SK-N-SH (cell line): ENCODE measurements at regions not wholly inside any gene's neighbourhood (a gene's known extent, or its start where the extent isn't known, plus 50 kb on each side); places are given as distances from the start of the nearest gene placed in this dataset.

Experiments
- CTCF ChIA-PET: fragments of 300-600, 350-600 bp; formaldehyde crosslinking; extraction: SDS; loops from one replicate; lab custom pipeline; 2021; lab: Yijun Ruan, JAX
- POLR2A ChIA-PET: fragments of 350-600 bp; sonication (Branson Sonifier 250); formaldehyde crosslinking; extraction: SDS; loops from one replicate; lab custom pipeline; 2020; ENCODE audit warnings: antibody characterized with exemption, inconsistent platforms; lab: Yijun Ruan, JAX
- DNase-seq: peaks from one replicate; pipeline ENCODE4 v3.0.0; 2012
- H2AFZ ChIP-seq: fragments of 200-600 bp; sonication (generic); 2 replicates; pipeline ENCODE4 v1.8.1; 2016; ENCODE audit warnings: antibody characterized with exemption, mild to moderate bottlenecking, low read depth
- H3F3A ChIP-seq: fragments of 200-600 bp; sonication (generic); replicated peaks from 2 replicates; pipeline ENCODE3; 2016; ENCODE audit warnings: antibody characterized with exemption, mild to moderate bottlenecking; ENCODE audit not compliant: insufficient read depth
- H3K27ac ChIP-seq, 2 experiments: fragments of 200-500 bp in 1 of 2; fragments of 200-600 bp in 1 of 2; sonication (Bioruptor generic) in 1 of 2; sonication (generic), shearing (Covaris generic) in 1 of 2; 2 replicates each; pipeline versions ENCODE4 v1.5.1 to v1.6.1; 2014 to 2016; ENCODE audit warnings: low read depth in 2 of 2, inconsistent platforms in 1 of 2, low read length in 1 of 2, mild to moderate bottlenecking in 1 of 2, mixed read lengths in 1 of 2
- H3K27me3 ChIP-seq: fragments of 200-600 bp; sonication (generic), shearing (Covaris generic); 2 replicates; pipeline ENCODE4 v1.6.1; 2016; ENCODE audit warnings: mixed run types; ENCODE audit not compliant: insufficient read depth
- H3K36me3 ChIP-seq, 2 experiments: fragments of 200-500 bp in 1 of 2; fragments of 200-600 bp in 1 of 2; sonication (Bioruptor generic) in 1 of 2; sonication (generic) in 1 of 2; replicated peaks in 1 of 2; 2 replicates each; pipeline versions ENCODE3 to v1.5.1; 2014 to 2016; ENCODE audit warnings: low read length in 1 of 2, mild to moderate bottlenecking in 1 of 2; ENCODE audit not compliant: insufficient read depth in 2 of 2, control insufficient read depth in 1 of 2
- H3K4me1 ChIP-seq, 2 experiments: fragments of 200-500 bp in 1 of 2; fragments of 200-600 bp in 1 of 2; sonication (Bioruptor generic) in 1 of 2; sonication (generic), shearing (Covaris generic) in 1 of 2; 2 replicates each; pipeline versions ENCODE4 v1.5.1 to v1.6.1; 2014 to 2016; ENCODE audit warnings: low read depth in 1 of 2, low read length in 1 of 2, mixed run types in 1 of 2; ENCODE audit not compliant: insufficient read depth in 2 of 2, control insufficient read depth in 1 of 2
- H3K4me2 ChIP-seq: fragments of 200-600 bp; sonication (generic), shearing (Covaris generic); 2 replicates; pipeline ENCODE4 v1.6.1; 2017; ENCODE audit warnings: mixed run types
- H3K4me3 ChIP-seq, 2 experiments: fragments of 200-500 bp in 1 of 2; fragments of 200-600 bp in 1 of 2; sonication (Bioruptor generic) in 1 of 2; sonication (generic), shearing (Covaris generic) in 1 of 2; 2 replicates each; pipeline versions ENCODE4 v1.5.1 to v1.8.1; 2014 to 2016; ENCODE audit warnings: low read depth in 2 of 2, inconsistent platforms in 1 of 2, low read length in 1 of 2, mild to moderate bottlenecking in 1 of 2, mixed read lengths in 1 of 2, moderate library complexity in 1 of 2
- H3K79me2 ChIP-seq: fragments of 200-600 bp; sonication (generic); 2 replicates; pipeline ENCODE4 v1.8.1; 2017; ENCODE audit warnings: mild to moderate bottlenecking; ENCODE audit not compliant: insufficient read depth
- H3K9ac ChIP-seq: fragments of 200-600 bp; sonication (generic); 2 replicates; pipeline ENCODE4 v1.6.1; 2017; ENCODE audit warnings: mixed run types
- H3K9me2 ChIP-seq: fragments of 200-600 bp; sonication (generic); 2 replicates; pipeline ENCODE4 v1.6.1; 2017; ENCODE audit warnings: mixed run types
- H3K9me3 ChIP-seq: fragments of 200-600 bp; sonication (generic); 2 replicates; pipeline ENCODE4 v1.6.1; 2017; ENCODE audit warnings: mixed run types, mild to moderate bottlenecking, moderate library complexity
- H4K20me1 ChIP-seq: fragments of 200-600 bp; sonication (generic); 2 replicates; pipeline ENCODE4 v1.6.1; 2017; ENCODE audit warnings: mild to moderate bottlenecking, mixed run types; ENCODE audit not compliant: insufficient read depth
- EP300 ChIP-seq, 2 experiments: IDR thresholded peaks; 2 replicates each; pipeline versions ENCODE4 v1.4.0 to v1.6.1; 2012; ENCODE audit warnings: borderline replicate concordance in 1 of 2, low read depth in 1 of 2, low read length in 1 of 2
- FOXM1 ChIP-seq: IDR thresholded peaks from 2 replicates; pipeline ENCODE4 v1.4.0; 2012; ENCODE audit warnings: low read depth, mild to moderate bottlenecking
- JUND ChIP-seq: IDR thresholded peaks from 2 replicates; pipeline ENCODE4 v1.4.0; 2012
- MEF2A ChIP-seq: IDR thresholded peaks from 2 replicates; pipeline ENCODE4 v1.4.0; 2012; ENCODE audit warnings: low read depth, borderline replicate concordance
- NFIC ChIP-seq: IDR thresholded peaks from 2 replicates; pipeline ENCODE4 v1.4.0; 2012; ENCODE audit warnings: borderline replicate concordance
- NRF1 ChIP-seq: IDR thresholded peaks from 2 replicates; pipeline ENCODE4 v1.6.1; 2012; ENCODE audit warnings: low read depth, mild to moderate bottlenecking, low read length
- RFX5 ChIP-seq: IDR thresholded peaks from 2 replicates; pipeline ENCODE4 v1.6.1; 2012; ENCODE audit warnings: mild to moderate bottlenecking, improper control_type of control experiment, low read length
- RXRA ChIP-seq: IDR thresholded peaks from 2 replicates; pipeline ENCODE4 v1.4.0; 2012; ENCODE audit warnings: low read depth, mild to moderate bottlenecking, borderline replicate concordance
- SIN3A ChIP-seq: IDR thresholded peaks from 2 replicates; pipeline ENCODE4 v1.6.1; 2012; ENCODE audit warnings: low read depth, mild to moderate bottlenecking, low read length, moderate library complexity, borderline replicate concordance
- SMC3 ChIP-seq: IDR thresholded peaks from 2 replicates; pipeline ENCODE4 v1.6.1; 2012; ENCODE audit warnings: low read depth, low read length, improper control_type of control experiment
- TEAD4 ChIP-seq: IDR thresholded peaks from 2 replicates; pipeline ENCODE4 v1.4.0; 2012; ENCODE audit warnings: mild to moderate bottlenecking, borderline replicate concordance; ENCODE audit not compliant: insufficient read depth
- WGBS: methylation state at CpG from one replicate; pipeline ENCODE4 v1.1.6; 2017; ENCODE audit warnings: low lambda C conversion rate; 5-methylcytosine and 5-hydroxymethylcytosine counted together
- TF ChIP-seq, protein P1 (sequence below): IDR thresholded peaks from 2 replicates; pipeline ENCODE4 v1.4.0; 2012; ENCODE audit warnings: low read depth, borderline replicate concordance
- TF ChIP-seq, protein P2 (sequence below): IDR thresholded peaks from 2 replicates; pipeline ENCODE4 v1.6.1; 2012; ENCODE audit warnings: mild to moderate bottlenecking, low read depth, low read length, moderate library complexity

DNA sequence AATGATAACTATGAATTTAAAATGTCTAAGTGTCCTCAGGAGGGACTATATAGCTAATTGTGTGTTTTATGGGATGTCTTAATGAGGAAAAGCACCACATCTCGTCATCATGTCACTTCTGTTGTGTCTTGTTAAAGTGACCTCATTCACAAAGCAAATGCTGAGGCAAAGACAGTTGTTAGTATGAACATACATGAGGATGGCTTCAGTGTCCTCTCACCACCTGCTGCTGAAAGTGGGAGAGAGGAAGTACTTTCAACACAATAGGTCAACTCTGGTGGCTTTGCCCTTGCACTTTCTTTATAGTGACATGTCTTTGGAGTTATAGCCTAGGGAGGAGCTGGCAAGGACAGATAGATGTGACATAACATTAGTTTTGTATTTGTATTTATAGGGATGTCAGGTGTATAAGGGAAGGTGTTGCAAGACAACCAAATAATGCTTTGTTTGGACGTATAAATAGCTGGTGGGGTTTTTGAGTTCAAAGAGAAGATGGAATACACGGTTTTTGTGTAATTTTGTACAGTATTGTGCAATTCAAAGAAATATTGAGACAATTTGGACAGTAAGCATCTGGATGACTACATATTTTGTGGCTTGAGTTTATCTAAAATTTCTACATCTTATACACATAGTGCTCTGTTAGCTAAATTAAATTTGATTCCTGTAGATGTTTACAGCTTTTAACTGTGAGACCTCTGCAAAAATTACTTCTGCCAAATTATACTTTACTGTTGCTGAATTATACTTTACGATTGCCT, 131.7 kb upstream of the ATP2B1 start:
- CTCF ChIA-PET, result interaction anchor here (0.8 kb wide), 1 partner anchor 22 kb away, joined by 3 read pairs; no protein-coding TSS in a partner anchor
- H3K9ac ChIP-seq, result no peak overlapping the region

DNA sequence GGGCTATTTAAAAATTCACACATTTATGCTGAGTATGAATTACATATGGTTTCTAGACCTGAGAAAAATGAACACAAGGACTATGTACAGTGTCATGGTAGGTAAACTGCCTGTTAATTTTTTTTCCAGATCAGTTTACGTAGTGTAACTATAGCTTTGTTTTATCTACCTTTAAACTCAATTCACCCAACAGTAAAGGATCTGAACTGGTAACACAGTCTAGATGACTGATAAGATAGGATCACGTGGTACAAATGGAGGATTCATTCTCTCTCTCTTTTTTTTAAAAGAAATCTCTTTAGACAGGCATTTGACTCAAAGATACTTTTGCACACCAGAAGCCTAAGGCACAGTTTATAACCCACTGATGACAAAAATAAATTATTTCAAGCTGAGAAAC, 130.8 kb upstream of the ATP2B1 start:
- POLR2A ChIA-PET, result no interaction called here
- WGBS, result 66% methylated on average over 2 of the region's 2 CpGs
- H3K27me3 ChIP-seq, result no peaks in the 10 kb centered on the region

More for the DNA sequence above, 131.7 kb upstream of the ATP2B1 start:
- no peaks in the 10 kb centered on the region for H3K79me2 ChIP-seq
- H2AFZ ChIP-seq, result no peak overlapping the region
- H3K9me2 ChIP-seq, result no peaks in the 10 kb centered on the region
- H3K4me2 ChIP-seq, result no peak overlapping the region
- H3K36me3 ChIP-seq, result no peaks in the 10 kb centered on the region
- H3K27ac ChIP-seq, result no peak overlapping the region
- no peak overlapping the region for H3K4me3 ChIP-seq
- H4K20me1 ChIP-seq, result no peaks in the 10 kb centered on the region
- TF ChIP-seq RFX5 (no peak), NRF1 (no peak), SIN3A (no peak), SMC3 (no peak), EP300 (IDR thresholded peaks at IDR 0.05; ENCODE audit: borderline replicate concordance in 1 of 2, low read depth in 1 of 2, low read length in 1 of 2) (no peak), RXRA (no peak), TEAD4 (no peak), JUND (no peak), FOXM1 (no peak)
- TF ChIP-seq, protein P1, sequence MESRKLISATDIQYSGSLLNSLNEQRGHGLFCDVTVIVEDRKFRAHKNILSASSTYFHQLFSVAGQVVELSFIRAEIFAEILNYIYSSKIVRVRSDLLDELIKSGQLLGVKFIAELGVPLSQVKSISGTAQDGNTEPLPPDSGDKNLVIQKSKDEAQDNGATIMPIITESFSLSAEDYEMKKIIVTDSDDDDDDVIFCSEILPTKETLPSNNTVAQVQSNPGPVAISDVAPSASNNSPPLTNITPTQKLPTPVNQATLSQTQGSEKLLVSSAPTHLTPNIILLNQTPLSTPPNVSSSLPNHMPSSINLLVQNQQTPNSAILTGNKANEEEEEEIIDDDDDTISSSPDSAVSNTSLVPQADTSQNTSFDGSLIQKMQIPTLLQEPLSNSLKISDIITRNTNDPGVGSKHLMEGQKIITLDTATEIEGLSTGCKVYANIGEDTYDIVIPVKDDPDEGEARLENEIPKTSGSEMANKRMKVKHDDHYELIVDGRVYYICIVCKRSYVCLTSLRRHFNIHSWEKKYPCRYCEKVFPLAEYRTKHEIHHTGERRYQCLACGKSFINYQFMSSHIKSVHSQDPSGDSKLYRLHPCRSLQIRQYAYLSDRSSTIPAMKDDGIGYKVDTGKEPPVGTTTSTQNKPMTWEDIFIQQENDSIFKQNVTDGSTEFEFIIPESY, result no peak
- H3K9me3 ChIP-seq, result no peaks in the 10 kb centered on the region
- H3K27me3 ChIP-seq, result no peaks in the 10 kb centered on the region
- no peaks in the 10 kb centered on the region for H3F3A ChIP-seq
- H3K4me1 ChIP-seq, result no peaks in the 10 kb centered on the region; a peak in 1 of 4 replicates
- 73% methylated on average over 4 of the region's 4 CpGs for WGBS
- POLR2A ChIA-PET, result no interaction called here
- no peak for DNase-seq

More for the DNA sequence above, 130.8 kb upstream of the ATP2B1 start:
- CTCF ChIA-PET, result interaction anchor here (0.6 to 1.3 kb wide), 3 partner anchors 10 to 264 kb away, joined by 3 to 4 read pairs (median 4); no protein-coding TSS in a partner anchor
- H3F3A ChIP-seq, result no peaks in the 10 kb centered on the region
- no peaks in the 10 kb centered on the region for H3K36me3 ChIP-seq
- no peak for DNase-seq
- no peaks in the 10 kb centered on the region for H4K20me1 ChIP-seq
- no peaks in the 10 kb centered on the region; a peak in 1 of 4 replicates for H3K4me1 ChIP-seq
- TF ChIP-seq NRF1 (no peak), RXRA (no peak), NFIC (no peak), MEF2A (no peak)
- TF ChIP-seq, protein P2, sequence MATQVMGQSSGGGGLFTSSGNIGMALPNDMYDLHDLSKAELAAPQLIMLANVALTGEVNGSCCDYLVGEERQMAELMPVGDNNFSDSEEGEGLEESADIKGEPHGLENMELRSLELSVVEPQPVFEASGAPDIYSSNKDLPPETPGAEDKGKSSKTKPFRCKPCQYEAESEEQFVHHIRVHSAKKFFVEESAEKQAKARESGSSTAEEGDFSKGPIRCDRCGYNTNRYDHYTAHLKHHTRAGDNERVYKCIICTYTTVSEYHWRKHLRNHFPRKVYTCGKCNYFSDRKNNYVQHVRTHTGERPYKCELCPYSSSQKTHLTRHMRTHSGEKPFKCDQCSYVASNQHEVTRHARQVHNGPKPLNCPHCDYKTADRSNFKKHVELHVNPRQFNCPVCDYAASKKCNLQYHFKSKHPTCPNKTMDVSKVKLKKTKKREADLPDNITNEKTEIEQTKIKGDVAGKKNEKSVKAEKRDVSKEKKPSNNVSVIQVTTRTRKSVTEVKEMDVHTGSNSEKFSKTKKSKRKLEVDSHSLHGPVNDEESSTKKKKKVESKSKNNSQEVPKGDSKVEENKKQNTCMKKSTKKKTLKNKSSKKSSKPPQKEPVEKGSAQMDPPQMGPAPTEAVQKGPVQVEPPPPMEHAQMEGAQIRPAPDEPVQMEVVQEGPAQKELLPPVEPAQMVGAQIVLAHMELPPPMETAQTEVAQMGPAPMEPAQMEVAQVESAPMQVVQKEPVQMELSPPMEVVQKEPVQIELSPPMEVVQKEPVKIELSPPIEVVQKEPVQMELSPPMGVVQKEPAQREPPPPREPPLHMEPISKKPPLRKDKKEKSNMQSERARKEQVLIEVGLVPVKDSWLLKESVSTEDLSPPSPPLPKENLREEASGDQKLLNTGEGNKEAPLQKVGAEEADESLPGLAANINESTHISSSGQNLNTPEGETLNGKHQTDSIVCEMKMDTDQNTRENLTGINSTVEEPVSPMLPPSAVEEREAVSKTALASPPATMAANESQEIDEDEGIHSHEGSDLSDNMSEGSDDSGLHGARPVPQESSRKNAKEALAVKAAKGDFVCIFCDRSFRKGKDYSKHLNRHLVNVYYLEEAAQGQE, result no peak
- no peak overlapping the region for H3K27ac ChIP-seq
- H2AFZ ChIP-seq, result no peak overlapping the region
- H3K9me3 ChIP-seq, result no peaks in the 10 kb centered on the region
- no peaks in the 10 kb centered on the region for H3K79me2 ChIP-seq
- no peaks in the 10 kb centered on the region for H3K9me2 ChIP-seq
- H3K9ac ChIP-seq, result no peak overlapping the region
- no peak overlapping the region for H3K4me3 ChIP-seq
- H3K4me2 ChIP-seq, result no peak overlapping the region
